ENCODE measurements at regions not wholly inside any gene's neighbourhood (a gene's known extent, or its start where the extent isn't known, plus 50 kb on each side); places are given as distances from the start of the nearest gene placed in this dataset.

GRCh38 chr2:187854801-187855200 lies 300.6 kb upstream of the TFPI start:
- POLR2A ChIA-PET: no interaction called here
- no peaks in the 10 kb centered on the region for H3K36me3 ChIP-seq (ENCODE audit: control insufficient read depth in 4 of 4, insufficient read depth in 4 of 4, low read length in 3 of 4)
- H3K9me3 ChIP-seq (ENCODE audit: control extremely low read depth in 1 of 5, control insufficient read depth in 4 of 5, insufficient read depth in 2 of 5, low read depth in 1 of 5, low read length in 4 of 5): no peaks in the 10 kb centered on the region
- CTCF ChIA-PET: interaction anchor here (2.7 kb wide), 1 partner anchor 13 kb away, joined by 7 read pairs; no protein-coding TSS in a partner anchor
- no peak overlapping the region for H3K27ac ChIP-seq (ENCODE audit: insufficient read depth in 1 of 2, low read depth in 1 of 2, low read length in 2 of 2, poor library complexity in 1 of 2, severe bottlenecking in 2 of 2)
- H3K27me3 ChIP-seq (replicated peaks in 2 of 5; ENCODE audit: control insufficient read depth in 4 of 5, insufficient read depth in 5 of 5, low read length in 4 of 5): no peaks in the 10 kb centered on the region
- H3K4me3 ChIP-seq (ENCODE audit: control insufficient read depth in 1 of 7, extremely low read depth in 1 of 7, insufficient read depth in 4 of 7, low read depth in 2 of 7, low read length in 6 of 7): no peak overlapping the region
- no peak for DNase-seq
- H3K4me1 ChIP-seq (ENCODE audit: control extremely low read depth in 1 of 4, control insufficient read depth in 4 of 4, insufficient read depth in 4 of 4, low read length in 3 of 4): no peaks in the 10 kb centered on the region

GRCh38 chr2:187855689-187856088 lies 301.5 kb upstream of the TFPI start:
- ChIA-PET POLR2A (no interaction called here), CTCF (interaction anchor here (2.7 kb wide), 1 partner anchor 12 kb away, joined by 7 read pairs; no protein-coding TSS in a partner anchor)
- no peak overlapping the region for H3K4me3 ChIP-seq (ENCODE audit: control insufficient read depth in 1 of 7, extremely low read depth in 1 of 7, insufficient read depth in 4 of 7, low read depth in 2 of 7, low read length in 6 of 7)
- no peak for DNase-seq
- H3K4me1 ChIP-seq (ENCODE audit: control extremely low read depth in 1 of 4, control insufficient read depth in 4 of 4, insufficient read depth in 4 of 4, low read length in 3 of 4): no peaks in the 10 kb centered on the region
- no peaks in the 10 kb centered on the region for H3K9me3 ChIP-seq (ENCODE audit: control extremely low read depth in 1 of 5, control insufficient read depth in 4 of 5, insufficient read depth in 2 of 5, low read depth in 1 of 5, low read length in 4 of 5)
- no peak overlapping the region for H3K27ac ChIP-seq (ENCODE audit: insufficient read depth in 1 of 2, low read depth in 1 of 2, low read length in 2 of 2, poor library complexity in 1 of 2, severe bottlenecking in 2 of 2)
- H3K27me3 ChIP-seq (replicated peaks in 2 of 5; ENCODE audit: control insufficient read depth in 4 of 5, insufficient read depth in 5 of 5, low read length in 4 of 5): no peaks in the 10 kb centered on the region
- 97% methylated on average over 5 of the region's 5 CpGs for WGBS (ENCODE audit: insufficient coverage)
- no peaks in the 10 kb centered on the region for H3K36me3 ChIP-seq (ENCODE audit: control insufficient read depth in 4 of 4, insufficient read depth in 4 of 4, low read length in 3 of 4)

- no CpG with 5 or more reads among the region's 1 CpG for WGBS (ENCODE audit: insufficient coverage)
- Histone ChIP-seq H3K27me3 (replicated peaks in 2 of 5; ENCODE audit: control insufficient read depth in 4 of 5, insufficient read depth in 5 of 5, low read length in 4 of 5) (no peaks in the 10 kb centered on the region), H3K27ac (ENCODE audit: insufficient read depth in 1 of 2, low read depth in 1 of 2, low read length in 2 of 2, poor library complexity in 1 of 2, severe bottlenecking in 2 of 2) (no peak overlapping the region), H3K4me3 (ENCODE audit: control insufficient read depth in 1 of 7, extremely low read depth in 1 of 7, insufficient read depth in 4 of 7, low read depth in 2 of 7, low read length in 6 of 7) (no peak overlapping the region), H3K9me3 (ENCODE audit: control extremely low read depth in 1 of 5, control insufficient read depth in 4 of 5, insufficient read depth in 2 of 5, low read depth in 1 of 5, low read length in 4 of 5) (no peaks in the 10 kb centered on the region), H3K4me1 (ENCODE audit: control extremely low read depth in 1 of 4, control insufficient read depth in 4 of 4, insufficient read depth in 4 of 4, low read length in 3 of 4) (no peaks in the 10 kb centered on the region), H3K36me3 (ENCODE audit: control insufficient read depth in 4 of 4, insufficient read depth in 4 of 4, low read length in 3 of 4) (no peaks in the 10 kb centered on the region)
- ChIA-PET POLR2A (no interaction called here), CTCF (interaction anchor here (1.0 to 1.7 kb wide), 2 partner anchors 9 to 12 kb away, joined by 3 to 4 read pairs; no protein-coding TSS in a partner anchor)
- no peak for DNase-seq
Measured at GRCh38 chr2:187857826-187858225, 303.6 kb upstream of the TFPI start.

- no peaks in the 10 kb centered on the region for H3K9me3 ChIP-seq (ENCODE audit: control extremely low read depth in 1 of 5, control insufficient read depth in 4 of 5, insufficient read depth in 2 of 5, low read depth in 1 of 5, low read length in 4 of 5)
- DNase-seq: no peak
- WGBS (ENCODE audit: insufficient coverage): 100% methylated on average over 1 of the region's 3 CpGs
- ChIA-PET CTCF (interaction anchor here (0.6 kb wide), 1 partner anchor 1293 kb away, joined by 3 read pairs; no protein-coding TSS in a partner anchor), POLR2A (no interaction called here)
- no peak overlapping the region for H3K27ac ChIP-seq (ENCODE audit: insufficient read depth in 1 of 2, low read depth in 1 of 2, low read length in 2 of 2, poor library complexity in 1 of 2, severe bottlenecking in 2 of 2)
- H3K36me3 ChIP-seq (ENCODE audit: control insufficient read depth in 4 of 4, insufficient read depth in 4 of 4, low read length in 3 of 4): no peaks in the 10 kb centered on the region
- peaks cover 0 to 2% (median 0%) of the 10 kb centered on the region in 5 experiments for H3K27me3 ChIP-seq (replicated peaks in 2 of 5; ENCODE audit: control insufficient read depth in 4 of 5, insufficient read depth in 5 of 5, low read length in 4 of 5)
- no peaks in the 10 kb centered on the region for H3K4me1 ChIP-seq (ENCODE audit: control extremely low read depth in 1 of 4, control insufficient read depth in 4 of 4, insufficient read depth in 4 of 4, low read length in 3 of 4)
- no peak overlapping the region for H3K4me3 ChIP-seq (ENCODE audit: control insufficient read depth in 1 of 7, extremely low read depth in 1 of 7, insufficient read depth in 4 of 7, low read depth in 2 of 7, low read length in 6 of 7)
Measured at GRCh38 chr2:187862715-187863114, 308.5 kb upstream of the TFPI start.

- DNase-seq: no peak
- Histone ChIP-seq H3K4me1 (ENCODE audit: control extremely low read depth in 1 of 4, control insufficient read depth in 4 of 4, insufficient read depth in 4 of 4, low read length in 3 of 4) (no peaks in the 10 kb centered on the region), H3K27ac (ENCODE audit: insufficient read depth in 1 of 2, low read depth in 1 of 2, low read length in 2 of 2, poor library complexity in 1 of 2, severe bottlenecking in 2 of 2) (no peak overlapping the region), H3K4me3 (ENCODE audit: control insufficient read depth in 1 of 7, extremely low read depth in 1 of 7, insufficient read depth in 4 of 7, low read depth in 2 of 7, low read length in 6 of 7) (no peak overlapping the region), H3K27me3 (replicated peaks in 2 of 5; ENCODE audit: control insufficient read depth in 4 of 5, insufficient read depth in 5 of 5, low read length in 4 of 5) (peaks cover 0 to 3% (median 0%) of the 10 kb centered on the region in 5 experiments), H3K9me3 (ENCODE audit: control extremely low read depth in 1 of 5, control insufficient read depth in 4 of 5, insufficient read depth in 2 of 5, low read depth in 1 of 5, low read length in 4 of 5) (no peaks in the 10 kb centered on the region), H3K36me3 (ENCODE audit: control insufficient read depth in 4 of 4, insufficient read depth in 4 of 4, low read length in 3 of 4) (no peaks in the 10 kb centered on the region)
- ChIA-PET POLR2A (no interaction called here), CTCF (no interaction called here)
- WGBS (ENCODE audit: insufficient coverage): 83% methylated on average over 3 of the region's 4 CpGs
Measured at GRCh38 chr2:187865025-187865424, 310.8 kb upstream of the TFPI start.

GRCh38 chr2:187867165-187867564 lies 312.9 kb upstream of the TFPI start:
- 97% methylated on average over 8 of the region's 8 CpGs for WGBS (ENCODE audit: insufficient coverage)
- H3K27me3 ChIP-seq (replicated peaks in 2 of 5; ENCODE audit: control insufficient read depth in 4 of 5, insufficient read depth in 5 of 5, low read length in 4 of 5): peaks cover 0 to 3% (median 0%) of the 10 kb centered on the region in 5 experiments
- no peaks in the 10 kb centered on the region for H3K36me3 ChIP-seq (ENCODE audit: control insufficient read depth in 4 of 4, insufficient read depth in 4 of 4, low read length in 3 of 4)
- H3K4me1 ChIP-seq (ENCODE audit: control extremely low read depth in 1 of 4, control insufficient read depth in 4 of 4, insufficient read depth in 4 of 4, low read length in 3 of 4): no peaks in the 10 kb centered on the region
- DNase-seq: no peak
- H3K9me3 ChIP-seq (ENCODE audit: control extremely low read depth in 1 of 5, control insufficient read depth in 4 of 5, insufficient read depth in 2 of 5, low read depth in 1 of 5, low read length in 4 of 5): no peaks in the 10 kb centered on the region
- POLR2A ChIA-PET: no interaction called here
- H3K4me3 ChIP-seq (ENCODE audit: control insufficient read depth in 1 of 7, extremely low read depth in 1 of 7, insufficient read depth in 4 of 7, low read depth in 2 of 7, low read length in 6 of 7): no peak overlapping the region
- no peak overlapping the region for H3K27ac ChIP-seq (ENCODE audit: insufficient read depth in 1 of 2, low read depth in 1 of 2, low read length in 2 of 2, poor library complexity in 1 of 2, severe bottlenecking in 2 of 2)
- CTCF ChIA-PET: interaction anchor here (0.6 to 2.2 kb wide), 5 partner anchors 9 to 24 kb away, joined by 3 to 7 read pairs (median 5); no protein-coding TSS in a partner anchor

- POLR2A ChIA-PET: no interaction called here
- no peak overlapping the region for H3K27ac ChIP-seq (ENCODE audit: insufficient read depth in 1 of 2, low read depth in 1 of 2, low read length in 2 of 2, poor library complexity in 1 of 2, severe bottlenecking in 2 of 2)
- 98% methylated on average over 8 of the region's 9 CpGs for WGBS (ENCODE audit: insufficient coverage)
- CTCF ChIA-PET: no interaction called here
- H3K4me3 ChIP-seq (ENCODE audit: control insufficient read depth in 1 of 7, extremely low read depth in 1 of 7, insufficient read depth in 4 of 7, low read depth in 2 of 7, low read length in 6 of 7): no peak overlapping the region
- peaks cover 0 to 1% (median 0%) of the 10 kb centered on the region in 5 experiments for H3K9me3 ChIP-seq (ENCODE audit: control extremely low read depth in 1 of 5, control insufficient read depth in 4 of 5, insufficient read depth in 2 of 5, low read depth in 1 of 5, low read length in 4 of 5)
- no peaks in the 10 kb centered on the region for H3K4me1 ChIP-seq (ENCODE audit: control extremely low read depth in 1 of 4, control insufficient read depth in 4 of 4, insufficient read depth in 4 of 4, low read length in 3 of 4)
- H3K36me3 ChIP-seq (ENCODE audit: control insufficient read depth in 4 of 4, insufficient read depth in 4 of 4, low read length in 3 of 4): no peaks in the 10 kb centered on the region
- peaks cover 0 to 3% (median 0%) of the 10 kb centered on the region in 5 experiments for H3K27me3 ChIP-seq (replicated peaks in 2 of 5; ENCODE audit: control insufficient read depth in 4 of 5, insufficient read depth in 5 of 5, low read length in 4 of 5)
- DNase-seq: no peak
Measured at GRCh38 chr2:187869195-187869594, 315.0 kb upstream of the TFPI start.
